AG09319 (cell line): ENCODE measurements at regions not wholly inside any gene's neighbourhood (a gene's known extent, or its start where the extent isn't known, plus 50 kb on each side); places are given as distances from the start of the nearest gene placed in this dataset.

Experiments
- DNase-seq: peaks from one replicate; pipeline ENCODE4 v3.0.0-alpha.2; 2010; ENCODE audit warnings: low read depth; ENCODE audit errors: extremely low read depth
- CTCF ChIP-seq: IDR thresholded peaks from 2 replicates; pipeline ENCODE4 v1.5.1; 2011; ENCODE audit warnings: low read depth, mild to moderate bottlenecking, inconsistent platforms, low read length, moderate library complexity

GRCh38 chr7:54615-55014 is 137.8 kb upstream of the FAM20C start:
- no peak for TF ChIP-seq CTCF
- no peak for DNase-seq

GRCh38 chr7:55690-56248 is 136.6 kb upstream of the FAM20C start:
- TF ChIP-seq CTCF: no peak
- no peak for DNase-seq

GRCh38 chr7:56291-56913 is 136.0 kb upstream of the FAM20C start:
- TF ChIP-seq CTCF: no peak
- no peak for DNase-seq

DNA sequence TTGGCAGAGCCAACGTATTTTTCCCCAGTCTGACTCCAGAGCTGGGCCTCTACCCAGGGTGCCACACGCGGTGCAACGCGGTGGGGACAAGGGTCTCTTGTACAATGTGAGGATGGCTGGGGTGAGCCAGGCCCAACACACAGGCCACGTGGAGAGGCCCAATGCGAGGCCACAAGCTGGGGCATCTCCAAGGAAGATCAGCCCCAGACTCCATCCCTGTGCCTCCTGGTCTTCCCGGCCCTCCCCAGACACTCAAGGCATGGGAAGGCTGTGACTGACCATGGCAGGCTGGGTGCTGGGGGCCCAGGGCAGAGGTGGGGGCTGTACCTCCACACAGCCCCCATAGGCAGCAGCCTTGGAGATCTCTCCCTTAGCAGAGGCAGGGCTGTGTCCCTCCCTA is 135.3 kb upstream of the FAM20C start:
- TF ChIP-seq CTCF: no peak
- no peak for DNase-seq

DNA sequence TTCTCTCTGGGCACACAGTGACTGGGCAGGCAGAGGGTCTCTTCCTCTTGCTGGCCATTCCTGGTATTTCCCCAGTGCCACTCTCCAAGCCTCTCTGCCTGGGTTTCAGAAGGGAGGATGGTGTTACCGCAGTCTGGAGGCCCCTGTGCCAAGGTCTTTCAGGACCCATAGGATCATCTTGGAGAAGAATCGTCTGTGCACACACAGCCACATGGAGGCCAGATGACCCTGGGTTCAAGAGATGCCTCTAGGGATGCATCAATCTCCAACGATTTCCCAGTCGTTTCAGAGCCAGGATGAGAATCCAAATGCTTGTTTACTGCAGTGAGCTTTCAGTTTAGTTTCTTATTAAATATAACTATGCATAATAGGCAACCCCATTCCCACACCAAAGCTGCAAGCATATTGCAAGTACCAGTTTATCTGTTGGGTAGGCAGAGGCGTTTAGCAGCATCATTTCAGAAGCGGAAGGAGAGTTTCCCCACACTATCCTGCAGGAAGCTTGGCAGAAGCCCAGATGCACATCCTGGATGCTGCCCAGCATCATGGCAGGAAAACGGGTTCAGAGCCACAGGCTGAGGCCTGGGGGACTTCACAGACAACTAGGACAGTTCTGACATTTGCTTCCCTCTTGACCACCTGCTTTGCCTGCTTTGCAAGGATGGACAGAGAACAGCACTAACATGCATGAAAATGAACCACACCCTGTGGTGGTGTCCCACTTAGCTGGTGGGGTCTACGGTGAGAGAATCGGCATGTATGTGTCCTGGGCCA is 134.7 kb upstream of the FAM20C start:
- TF ChIP-seq CTCF: no peak
- DNase-seq: no peak

DNA sequence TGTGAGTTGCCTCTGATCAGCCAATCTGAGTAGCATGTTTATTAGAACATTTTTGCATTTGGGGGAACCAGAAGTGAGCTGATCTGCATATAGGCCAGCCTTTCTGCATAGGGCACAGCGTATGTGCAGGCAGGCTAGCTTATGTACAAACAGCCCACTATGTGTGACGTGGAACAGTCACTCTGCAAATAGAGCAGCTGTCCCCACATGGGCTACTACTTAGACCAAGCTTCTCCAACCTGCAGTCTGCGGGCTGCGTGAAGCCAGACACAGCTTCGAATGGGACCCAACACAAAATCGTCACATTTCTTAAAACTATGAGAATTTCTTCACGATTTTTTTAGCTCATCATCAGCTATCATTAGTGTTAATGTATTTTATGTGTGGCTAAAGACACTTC is 134.1 kb upstream of the FAM20C start:
- TF ChIP-seq CTCF: no peak
- DNase-seq: no peak

GRCh38 chr7:59079-60016 is 133.0 kb upstream of the FAM20C start:
- no peak for DNase-seq
- no peak for TF ChIP-seq CTCF
